ENCODE measurements at regions not wholly inside any gene's neighbourhood (a gene's known extent, or its start where the extent isn't known, plus 50 kb on each side); places are given as distances from the start of the nearest gene placed in this dataset.

DNA sequence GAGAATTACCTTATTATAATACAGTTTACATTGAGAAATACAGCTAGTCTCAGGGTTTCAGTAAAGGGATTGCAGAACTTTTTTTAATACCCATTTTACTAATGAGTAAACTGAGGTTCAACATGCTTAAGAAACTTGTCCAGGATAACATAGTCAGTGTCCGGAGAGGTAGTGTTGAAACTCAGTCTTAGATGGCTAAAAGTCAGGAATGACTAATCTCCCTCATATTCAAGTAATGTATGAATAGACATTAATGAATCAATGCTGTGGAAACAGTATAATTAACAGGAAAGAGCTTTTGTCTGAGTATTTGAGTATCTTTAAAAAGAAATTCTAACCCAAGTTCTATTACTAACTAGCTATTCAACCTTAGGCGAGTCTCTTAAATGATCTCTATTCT lies 397.6 kb downstream of the PLA2G4A start:
- Mint-ChIP-seq H3K27me3 (no peaks in the 10 kb centered on the region), H3K9me3 (ENCODE audit: low read depth) (no peaks in the 10 kb centered on the region), H3K4me3 (ENCODE audit: low read depth) (no peak overlapping the region), H3K27ac (no peak overlapping the region), H3K36me3 (ENCODE audit: insufficient read depth) (no peaks in the 10 kb centered on the region), H3K4me1 (ENCODE audit: low read depth) (no peaks in the 10 kb centered on the region)
- DNase-seq (ENCODE audit: low spot score, unreplicated experiment): no peak
- TF ChIP-seq, protein P1, sequence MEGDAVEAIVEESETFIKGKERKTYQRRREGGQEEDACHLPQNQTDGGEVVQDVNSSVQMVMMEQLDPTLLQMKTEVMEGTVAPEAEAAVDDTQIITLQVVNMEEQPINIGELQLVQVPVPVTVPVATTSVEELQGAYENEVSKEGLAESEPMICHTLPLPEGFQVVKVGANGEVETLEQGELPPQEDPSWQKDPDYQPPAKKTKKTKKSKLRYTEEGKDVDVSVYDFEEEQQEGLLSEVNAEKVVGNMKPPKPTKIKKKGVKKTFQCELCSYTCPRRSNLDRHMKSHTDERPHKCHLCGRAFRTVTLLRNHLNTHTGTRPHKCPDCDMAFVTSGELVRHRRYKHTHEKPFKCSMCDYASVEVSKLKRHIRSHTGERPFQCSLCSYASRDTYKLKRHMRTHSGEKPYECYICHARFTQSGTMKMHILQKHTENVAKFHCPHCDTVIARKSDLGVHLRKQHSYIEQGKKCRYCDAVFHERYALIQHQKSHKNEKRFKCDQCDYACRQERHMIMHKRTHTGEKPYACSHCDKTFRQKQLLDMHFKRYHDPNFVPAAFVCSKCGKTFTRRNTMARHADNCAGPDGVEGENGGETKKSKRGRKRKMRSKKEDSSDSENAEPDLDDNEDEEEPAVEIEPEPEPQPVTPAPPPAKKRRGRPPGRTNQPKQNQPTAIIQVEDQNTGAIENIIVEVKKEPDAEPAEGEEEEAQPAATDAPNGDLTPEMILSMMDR (IDR thresholded peaks at IDR 0.05; ENCODE audit: unreplicated experiment): no peak

DNA sequence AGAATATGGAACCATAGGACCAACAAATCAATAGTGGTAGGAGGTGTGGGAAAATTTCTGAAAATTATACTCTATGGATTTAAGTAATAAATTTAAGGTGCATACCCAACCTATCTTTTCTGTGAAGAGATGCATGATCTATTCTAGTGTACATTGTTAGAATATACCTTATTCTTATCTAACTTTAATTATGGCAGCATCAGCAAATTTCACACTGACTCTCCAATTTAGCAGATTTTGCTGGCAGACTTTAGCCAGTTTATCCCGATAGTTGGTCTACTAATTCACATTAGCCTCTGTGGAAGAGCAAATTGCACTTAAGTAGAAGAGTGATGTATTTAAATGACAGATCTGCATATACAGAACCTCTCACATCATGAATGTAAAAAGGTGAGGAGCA lies 400.0 kb downstream of the PLA2G4A start:
- DNase-seq (ENCODE audit: low spot score, unreplicated experiment): no peak
- Mint-ChIP-seq H3K27ac (no peak overlapping the region), H3K9me3 (ENCODE audit: low read depth) (no peaks in the 10 kb centered on the region), H3K36me3 (ENCODE audit: insufficient read depth) (no peaks in the 10 kb centered on the region), H3K4me1 (ENCODE audit: low read depth) (no peaks in the 10 kb centered on the region), H3K4me3 (ENCODE audit: low read depth) (no peak overlapping the region), H3K27me3 (no peaks in the 10 kb centered on the region)
- TF ChIP-seq, protein P1 (IDR thresholded peaks at IDR 0.05; ENCODE audit: unreplicated experiment): no peak

DNA sequence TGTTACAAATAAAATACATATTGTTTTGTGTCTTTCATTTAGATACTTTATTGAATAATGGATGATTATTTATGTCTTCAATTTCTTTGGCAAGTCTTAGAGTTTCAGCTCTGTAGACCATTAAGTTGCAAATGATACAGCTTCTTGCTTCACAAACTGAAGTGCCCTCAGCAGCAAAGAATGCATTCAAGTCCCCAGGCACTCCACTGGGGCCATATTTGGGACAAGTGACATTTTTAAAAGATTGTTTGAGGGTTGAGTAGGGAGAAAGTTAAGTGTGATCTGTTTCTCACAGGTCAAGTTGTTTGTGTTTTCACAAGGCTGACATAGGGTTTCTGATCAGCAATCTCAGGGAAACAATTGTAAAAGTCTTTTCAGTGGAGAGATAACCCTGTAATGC lies 400.7 kb downstream of the PLA2G4A start:
- Mint-ChIP-seq H3K27ac (no peak overlapping the region), H3K36me3 (ENCODE audit: insufficient read depth) (no peaks in the 10 kb centered on the region), H3K9me3 (ENCODE audit: low read depth) (no peaks in the 10 kb centered on the region), H3K27me3 (no peaks in the 10 kb centered on the region), H3K4me1 (ENCODE audit: low read depth) (no peaks in the 10 kb centered on the region), H3K4me3 (ENCODE audit: low read depth) (no peak overlapping the region)
- DNase-seq (ENCODE audit: low spot score, unreplicated experiment): no peak
- TF ChIP-seq, protein P1 (IDR thresholded peaks at IDR 0.05; ENCODE audit: unreplicated experiment): no peak

DNA sequence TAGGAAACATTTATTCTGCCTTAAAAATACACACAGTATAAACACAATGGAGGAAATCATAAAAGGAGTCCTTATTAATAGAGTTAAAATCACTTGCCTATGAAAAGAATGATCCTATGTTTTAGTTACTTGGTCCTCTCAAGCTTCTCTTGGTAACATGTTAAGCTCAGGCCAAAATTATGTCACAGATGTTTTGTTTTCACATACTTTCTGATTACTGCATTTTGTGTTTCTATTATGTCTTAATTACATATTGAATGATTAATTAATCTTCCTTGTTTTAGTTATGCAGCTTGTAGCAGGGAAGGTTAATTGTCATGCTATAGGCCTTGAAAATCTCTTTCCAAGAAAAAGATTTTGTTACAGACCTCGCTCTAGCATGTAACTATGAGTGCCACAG lies 406.0 kb downstream of the PLA2G4A start:
- H3K4me3 Mint-ChIP-seq (ENCODE audit: low read depth): no peak overlapping the region
- no peaks in the 10 kb centered on the region for H3K36me3 Mint-ChIP-seq (ENCODE audit: insufficient read depth)
- H3K9me3 Mint-ChIP-seq (ENCODE audit: low read depth): no peaks in the 10 kb centered on the region
- no peaks in the 10 kb centered on the region for H3K4me1 Mint-ChIP-seq (ENCODE audit: low read depth)
- no peaks in the 10 kb centered on the region for H3K27me3 Mint-ChIP-seq
- H3K27ac Mint-ChIP-seq: no peak overlapping the region
- no peak for DNase-seq (ENCODE audit: low spot score, unreplicated experiment)
- TF ChIP-seq, protein P1 (IDR thresholded peaks at IDR 0.05; ENCODE audit: unreplicated experiment): no peak

GRCh38 chr1:187236199-187236598 lies 407.4 kb downstream of the PLA2G4A start:
- TF ChIP-seq, protein P1 (IDR thresholded peaks at IDR 0.05; ENCODE audit: unreplicated experiment): no peak
- H3K27me3 Mint-ChIP-seq: no peaks in the 10 kb centered on the region
- DNase-seq (ENCODE audit: low spot score, unreplicated experiment): no peak
- H3K36me3 Mint-ChIP-seq (ENCODE audit: insufficient read depth): no peaks in the 10 kb centered on the region
- no peak overlapping the region for H3K27ac Mint-ChIP-seq
- no peak overlapping the region for H3K4me3 Mint-ChIP-seq (ENCODE audit: low read depth)
- no peaks in the 10 kb centered on the region for H3K4me1 Mint-ChIP-seq (ENCODE audit: low read depth)
- H3K9me3 Mint-ChIP-seq (ENCODE audit: low read depth): no peaks in the 10 kb centered on the region

All from progenitor cell of endocrine pancreas (in vitro differentiated cells).